ENCODE measurements at regions not wholly inside any gene's neighbourhood (a gene's known extent, or its start where the extent isn't known, plus 50 kb on each side); places are given as distances from the start of the nearest gene placed in this dataset.

DNA sequence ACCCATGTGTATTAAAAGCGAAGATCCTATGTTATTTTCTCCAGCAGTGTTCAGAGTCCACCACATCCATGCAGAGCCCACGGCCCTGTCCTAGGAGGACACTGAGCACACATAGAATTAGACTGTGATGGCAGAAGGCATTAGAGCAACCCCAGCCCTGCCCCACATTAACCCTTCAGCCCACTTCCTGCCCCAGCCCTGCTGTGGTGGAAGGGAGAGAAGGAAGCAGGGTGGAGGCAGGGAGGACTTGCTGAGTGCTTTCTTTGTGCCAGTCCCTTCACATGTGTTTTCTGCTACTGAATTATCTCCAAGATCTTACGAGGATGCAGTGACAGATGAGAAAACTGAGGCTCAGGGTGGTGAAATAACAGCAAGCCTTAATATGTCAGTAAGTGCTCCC is 339.0 kb downstream of the SMAD2 start:
- Histone ChIP-seq H3K36me3 (no peaks in the 10 kb centered on the region), H3K4me1 (peaks cover 0 to 7% (median 0%) of the 10 kb centered on the region in 3 donors), H3K9me3 (no peaks in the 10 kb centered on the region), H3K4me3 (no peak overlapping the region), H3K27ac (no peak overlapping the region), H3K27me3 (no peaks in the 10 kb centered on the region)
- FAIRE-seq (no peak), DNase-seq (no peak), ATAC-seq (no peak)
- intact Hi-C loops (cut with DNase I) = loop anchor here in 1 of 3 donors (10.0 kb wide), 1 partner anchor 177 kb away; no protein-coding TSS in a partner anchor
- 51 to 55% methylated on average over 3 of the region's 3 CpGs for WGBS, 2 donors
- TF ChIP-seq, protein P1, sequence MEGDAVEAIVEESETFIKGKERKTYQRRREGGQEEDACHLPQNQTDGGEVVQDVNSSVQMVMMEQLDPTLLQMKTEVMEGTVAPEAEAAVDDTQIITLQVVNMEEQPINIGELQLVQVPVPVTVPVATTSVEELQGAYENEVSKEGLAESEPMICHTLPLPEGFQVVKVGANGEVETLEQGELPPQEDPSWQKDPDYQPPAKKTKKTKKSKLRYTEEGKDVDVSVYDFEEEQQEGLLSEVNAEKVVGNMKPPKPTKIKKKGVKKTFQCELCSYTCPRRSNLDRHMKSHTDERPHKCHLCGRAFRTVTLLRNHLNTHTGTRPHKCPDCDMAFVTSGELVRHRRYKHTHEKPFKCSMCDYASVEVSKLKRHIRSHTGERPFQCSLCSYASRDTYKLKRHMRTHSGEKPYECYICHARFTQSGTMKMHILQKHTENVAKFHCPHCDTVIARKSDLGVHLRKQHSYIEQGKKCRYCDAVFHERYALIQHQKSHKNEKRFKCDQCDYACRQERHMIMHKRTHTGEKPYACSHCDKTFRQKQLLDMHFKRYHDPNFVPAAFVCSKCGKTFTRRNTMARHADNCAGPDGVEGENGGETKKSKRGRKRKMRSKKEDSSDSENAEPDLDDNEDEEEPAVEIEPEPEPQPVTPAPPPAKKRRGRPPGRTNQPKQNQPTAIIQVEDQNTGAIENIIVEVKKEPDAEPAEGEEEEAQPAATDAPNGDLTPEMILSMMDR (IDR thresholded peaks at IDR 0.05) = no peak

DNA sequence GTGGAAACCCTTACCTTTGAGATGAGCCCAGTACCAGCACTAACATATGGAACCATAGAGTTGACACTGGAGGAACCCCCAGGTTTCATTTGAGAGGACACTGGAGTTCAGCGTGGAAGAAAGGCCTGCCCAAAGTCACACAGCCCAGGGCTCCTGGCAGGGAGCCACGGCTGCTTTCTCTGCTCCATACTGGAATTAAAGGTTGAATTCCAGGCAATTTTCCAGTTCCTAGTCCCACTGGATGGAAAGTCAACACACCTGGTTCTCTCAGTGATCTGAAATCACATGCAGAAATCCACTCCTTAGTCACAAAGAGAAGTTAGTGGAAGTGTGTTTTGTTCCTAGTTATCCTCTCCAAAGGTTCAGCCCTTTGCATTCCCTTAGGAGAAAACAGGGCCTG is 336.1 kb upstream of the SKOR2 start:
- H3K4me1 ChIP-seq = peaks cover 0 to 14% (median 0%) of the 10 kb centered on the region in 3 donors
- intact Hi-C loops (cut with DNase I) = no loop called here
- H3K27me3 ChIP-seq = peaks cover 0 to 4% (median 0%) of the 10 kb centered on the region in 4 donors
- WGBS, 2 donors = 14 to 15% methylated on average over 2 of the region's 2 CpGs
- no peaks in the 10 kb centered on the region for H3K9me3 ChIP-seq
- DNase-seq = peak in 4 of 6 donors; percentile 10 to 68 (median 35)
- no peak for FAIRE-seq
- TF ChIP-seq, protein P1 (IDR thresholded peaks at IDR 0.05) = no peak
- H3K4me3 ChIP-seq = no peak overlapping the region
- no peaks in the 10 kb centered on the region for H3K36me3 ChIP-seq
- H3K27ac ChIP-seq = no peak overlapping the region
- ATAC-seq = peak in 3 of 4 donors; percentile 35 to 64 (median 43)

DNA sequence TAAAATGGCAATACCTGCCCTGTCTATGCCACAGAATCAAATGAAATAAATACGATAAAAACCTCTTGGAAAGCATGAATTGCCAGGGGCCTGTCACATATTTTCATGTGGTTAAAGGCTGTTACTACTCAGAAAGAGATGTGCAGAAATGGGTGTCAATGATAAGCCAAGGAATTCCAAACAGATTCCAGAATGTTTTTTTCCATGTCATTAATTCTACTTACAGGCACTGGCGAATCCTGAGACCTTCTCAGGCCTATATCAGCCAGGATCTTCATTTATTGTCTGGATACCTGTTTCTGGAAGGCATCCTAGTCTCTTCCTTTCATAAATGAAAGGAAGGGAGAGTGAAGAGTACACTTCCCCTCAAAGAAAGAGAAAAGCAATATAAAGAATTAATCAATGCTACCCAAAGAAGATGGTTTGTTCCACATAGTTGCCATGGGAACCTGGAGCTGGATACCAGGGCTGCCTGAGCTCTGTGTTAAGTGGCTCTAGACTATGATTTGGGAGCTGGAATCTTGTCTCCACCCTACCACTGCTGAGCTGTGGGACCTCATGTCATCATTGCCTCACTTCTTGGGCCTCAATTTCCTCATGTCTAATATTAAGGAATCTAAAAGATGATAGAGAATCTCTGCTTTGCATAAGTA is 335.1 kb upstream of the SKOR2 start:
- Histone ChIP-seq H3K9me3 (no peaks in the 10 kb centered on the region), H3K4me1 (peaks cover 0 to 14% (median 0%) of the 10 kb centered on the region in 3 donors), H3K27ac (no peak overlapping the region), H3K4me3 (no peak overlapping the region), H3K36me3 (no peaks in the 10 kb centered on the region), H3K27me3 (peaks cover 0 to 6% (median 0%) of the 10 kb centered on the region in 4 donors)
- TF ChIP-seq, protein P1 (IDR thresholded peaks at IDR 0.05) = no peak
- 86 to 97% methylated on average over 2 of the region's 2 CpGs for WGBS, 2 donors
- DNase-seq (no peak), ATAC-seq (no peak), FAIRE-seq (no peak)
- intact Hi-C loops (cut with DNase I) = no loop called here

DNA sequence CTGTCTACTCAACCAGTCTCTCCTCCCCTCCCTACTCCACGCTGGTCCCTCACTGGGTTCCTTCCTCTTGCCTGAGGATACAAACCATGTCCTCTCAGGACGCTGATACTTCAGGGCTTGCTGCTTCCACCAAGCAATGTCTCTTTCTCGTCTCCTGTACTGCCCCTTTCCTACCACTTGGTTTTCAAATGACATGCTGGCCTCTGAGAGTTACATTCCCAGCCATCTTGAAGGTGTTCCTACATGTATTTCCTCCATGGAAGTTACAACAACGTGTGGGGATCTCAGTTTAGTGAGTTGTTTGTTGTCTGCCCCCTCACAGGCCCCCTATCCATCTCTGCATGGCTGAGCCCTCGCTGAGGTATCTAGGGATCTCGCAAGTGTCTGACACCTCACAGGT is 334.5 kb upstream of the SKOR2 start:
- TF ChIP-seq, protein P1 (IDR thresholded peaks at IDR 0.05) = no peak
- H3K27me3 ChIP-seq = peaks cover 0 to 11% (median 0%) of the 10 kb centered on the region in 4 donors
- no peak for ATAC-seq
- H3K36me3 ChIP-seq = no peaks in the 10 kb centered on the region
- FAIRE-seq = no peak
- 69 to 73% methylated on average over 6 of the region's 6 CpGs for WGBS, 2 donors
- no peak overlapping the region for H3K4me3 ChIP-seq
- no peaks in the 10 kb centered on the region for H3K9me3 ChIP-seq
- H3K4me1 ChIP-seq = peaks cover 0 to 14% (median 0%) of the 10 kb centered on the region in 3 donors
- DNase-seq = no peak
- H3K27ac ChIP-seq = no peak overlapping the region
- intact Hi-C loops (cut with DNase I) = no loop called here

DNA sequence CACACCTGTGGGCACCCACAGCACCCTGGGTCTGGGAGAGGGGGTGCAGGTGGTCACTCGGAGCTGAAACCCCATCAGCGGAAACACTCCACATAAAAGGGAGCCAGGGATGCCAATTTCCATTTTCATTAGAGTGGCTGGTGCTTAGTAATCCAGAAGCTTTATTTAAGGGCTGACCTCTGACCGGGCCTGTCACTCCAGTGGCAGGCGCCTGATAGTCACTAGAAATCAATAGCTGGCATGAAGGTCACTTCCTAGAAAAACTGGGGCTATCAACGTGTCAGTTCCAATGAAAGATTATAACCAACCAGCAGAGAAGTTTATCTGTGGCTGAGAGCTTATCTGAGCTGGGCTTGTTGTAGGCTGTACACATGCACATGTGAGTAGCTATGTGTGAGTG is 333.7 kb upstream of the SKOR2 start:
- H3K4me3 ChIP-seq = no peak overlapping the region
- H3K9me3 ChIP-seq = no peaks in the 10 kb centered on the region
- TF ChIP-seq, protein P1 (IDR thresholded peaks at IDR 0.05) = no peak
- FAIRE-seq (no peak), ATAC-seq (peak; percentile 49 to 90 (median 74)), DNase-seq (peak in 2 of 6 donors; percentile 21 to 23)
- H3K27ac ChIP-seq = no peak overlapping the region
- WGBS, 2 donors = 12 to 13% methylated on average over 5 of the region's 5 CpGs
- H3K4me1 ChIP-seq = peaks cover 0 to 14% (median 0%) of the 10 kb centered on the region in 3 donors
- peaks cover 0 to 11% (median 2%) of the 10 kb centered on the region in 4 donors for H3K27me3 ChIP-seq
- intact Hi-C loops (cut with DNase I) = no loop called here
- H3K36me3 ChIP-seq = no peaks in the 10 kb centered on the region
